DND-41 (cell line): ENCODE measurements at regions not wholly inside any gene's neighbourhood (a gene's known extent, or its start where the extent isn't known, plus 50 kb on each side); places are given as distances from the start of the nearest gene placed in this dataset.
"Not testable (repeated sequence)": the region's sequence is repeated elsewhere in the genome, so short reads cannot be mapped to it uniquely, and the experiment has no call there.

Source experiments
- ATAC-seq: fragments of 200-7000 bp; cut with Tn5 transposase; 3 replicates; pipeline ENCODE4 v1.9.1; 2021; ENCODE audit warnings: low read depth; ENCODE audit not compliant: insufficient read depth
- DNase-seq: peaks from one replicate; pipeline ENCODE4 v3.0.0-alpha.2; 2020
- H2AFZ ChIP-seq: 2 replicates; pipeline ENCODE4 v1.6.0; 2012; ENCODE audit warnings: low read depth, low read length
- H3K27ac ChIP-seq: 2 replicates; pipeline ENCODE4 v1.5.1; 2012; ENCODE audit warnings: low read length, inconsistent platforms
- H3K27me3 ChIP-seq: fragments of 200-600 bp; sonication (generic); 2 replicates; pipeline ENCODE4 v1.6.0; 2012; ENCODE audit warnings: low read length, mild to moderate bottlenecking, inconsistent platforms; ENCODE audit not compliant: insufficient read depth, poor library complexity
- H3K36me3 ChIP-seq: 2 replicates; pipeline ENCODE4 v1.5.1; 2012; ENCODE audit warnings: low read length, inconsistent platforms; ENCODE audit not compliant: insufficient read depth
- H3K4me1 ChIP-seq: 2 replicates; pipeline ENCODE4 v1.5.1; 2012; ENCODE audit warnings: mild to moderate bottlenecking, low read length; ENCODE audit not compliant: insufficient read depth
- H3K4me2 ChIP-seq: 2 replicates; pipeline ENCODE4 v1.6.0; 2012; ENCODE audit warnings: mild to moderate bottlenecking, moderate library complexity, low read length, inconsistent platforms; ENCODE audit not compliant: insufficient read depth
- H3K4me3 ChIP-seq, 2 experiments: fragments of 200-600 bp in 1 of 2; shearing (Covaris generic) in 1 of 2; 2 replicates each; pipeline ENCODE4 v1.5.1; 2012 to 2016; ENCODE audit warnings: inconsistent platforms in 2 of 2, low read length in 2 of 2, mild to moderate bottlenecking in 2 of 2, low read depth in 1 of 2, moderate library complexity in 1 of 2
- H3K79me2 ChIP-seq: 2 replicates; pipeline ENCODE4 v1.6.0; 2012; ENCODE audit warnings: low read length, inconsistent platforms; ENCODE audit not compliant: insufficient read depth
- H3K9ac ChIP-seq: 2 replicates; pipeline ENCODE4 v1.6.0; 2012; ENCODE audit warnings: low read depth, mild to moderate bottlenecking, inconsistent platforms, low read length, moderate library complexity
- H3K9me3 ChIP-seq: 2 replicates; pipeline ENCODE4 v1.5.1; 2012; ENCODE audit warnings: low read length, moderate library complexity, mild to moderate bottlenecking, inconsistent platforms; ENCODE audit not compliant: insufficient read depth, severe bottlenecking
- H4K20me1 ChIP-seq: 2 replicates; pipeline ENCODE4 v1.6.0; 2012; ENCODE audit warnings: low read length; ENCODE audit not compliant: insufficient read depth
- CTCF ChIP-seq: IDR thresholded peaks from 2 replicates; pipeline ENCODE4 v1.5.1; 2012; ENCODE audit warnings: borderline replicate concordance, low read length, moderate library complexity, mild to moderate bottlenecking; ENCODE audit not compliant: poor library complexity, severe bottlenecking; ENCODE audit errors: extremely low read depth
- EZH2 ChIP-seq: IDR thresholded peaks from 3 replicates; pipeline ENCODE4 v1.6.1; 2012; ENCODE audit warnings: borderline replicate concordance, low read depth, mild to moderate bottlenecking, moderate library complexity, low read length, inconsistent platforms; ENCODE audit not compliant: severe bottlenecking

- Histone ChIP-seq H3K4me1 (no peaks in the 10 kb centered on the region), H3K9me3 (no peaks in the 10 kb centered on the region), H3K4me3 (no peak overlapping the region), H3K27ac (no peak overlapping the region), H3K27me3 (no peaks in the 10 kb centered on the region), H3K36me3 (no peaks in the 10 kb centered on the region), H4K20me1 (no peaks in the 10 kb centered on the region), H3K79me2 (no peaks in the 10 kb centered on the region), H3K4me2 (no peak overlapping the region), H2AFZ (no peak overlapping the region), H3K9ac (no peak overlapping the region)
- TF ChIP-seq CTCF, result no peak
- no peak for TF ChIP-seq EZH2
- DNase-seq (no peak), ATAC-seq (no peak)
Measured at GRCh38 chr4:45437381-45437780, 686.5 kb downstream of the GABRG1 start.

GRCh38 chr4:45425135-45425534 is 698.7 kb downstream of the GABRG1 start:
- Histone ChIP-seq H3K9ac (no peak overlapping the region), H4K20me1 (no peaks in the 10 kb centered on the region), H3K4me3 (no peak overlapping the region), H3K79me2 (no peaks in the 10 kb centered on the region), H3K4me2 (no peak overlapping the region), H3K27ac (no peak overlapping the region), H3K9me3 (no peaks in the 10 kb centered on the region), H3K4me1 (no peaks in the 10 kb centered on the region), H3K27me3 (no peaks in the 10 kb centered on the region), H3K36me3 (no peaks in the 10 kb centered on the region), H2AFZ (no peak overlapping the region)
- TF ChIP-seq CTCF (no peak), EZH2 (no peak)
- no peak for ATAC-seq
- no peak for DNase-seq

- Histone ChIP-seq H3K4me3 (no peak overlapping the region), H3K9me3 (no peaks in the 10 kb centered on the region), H3K36me3 (no peaks in the 10 kb centered on the region), H3K9ac (no peak overlapping the region), H4K20me1 (no peaks in the 10 kb centered on the region), H3K27ac (no peak overlapping the region), H3K4me1 (no peaks in the 10 kb centered on the region), H3K4me2 (no peak overlapping the region), H3K79me2 (no peaks in the 10 kb centered on the region), H3K27me3 (no peaks in the 10 kb centered on the region), H2AFZ (no peak overlapping the region)
- ATAC-seq, result no peak
- DNase-seq, result no peak
- TF ChIP-seq EZH2 (no peak), CTCF (no peak)
Measured at GRCh38 chr4:45423896-45424295, 697.5 kb upstream of the GNPDA2 start.

- not testable (repeated sequence) for ATAC-seq, H3K4me2 ChIP-seq, DNase-seq, H3K27ac ChIP-seq, H3K9me3 ChIP-seq, H3K36me3 ChIP-seq, H3K4me1 ChIP-seq, H3K27me3 ChIP-seq, H3K9ac ChIP-seq, H3K79me2 ChIP-seq, H3K4me3 ChIP-seq, H4K20me1 ChIP-seq, H2AFZ ChIP-seq
Measured at GRCh38 chr4:45420091-45420674, 693.8 kb upstream of the GNPDA2 start.
